A673 (cell line): ENCODE measurements at regions not wholly inside any gene's neighbourhood (a gene's known extent, or its start where the extent isn't known, plus 50 kb on each side); places are given as distances from the start of the nearest gene placed in this dataset.

Source experiments
- CTCF ChIP-seq: fragments of 300-800, 200-600 bp; sonication (generic); conservative IDR thresholded peaks from 2 replicates; pipeline ENCODE4 v1.5.1; 2017; ENCODE audit warnings: low read depth, mild to moderate bottlenecking, antibody characterized with exemption, low read length, moderate library complexity, mixed read lengths
- EZH2 ChIP-seq: fragments of 200-600 bp; sonication (generic); IDR thresholded peaks from 2 replicates; pipeline ENCODE4 v1.6.1; 2017; ENCODE audit warnings: borderline replicate concordance, low read depth, mild to moderate bottlenecking, mixed read lengths, antibody characterized with exemption, low read length; ENCODE audit not compliant: poor library complexity, severe bottlenecking

- TF ChIP-seq CTCF (no peak), EZH2 (no peak)
Measured at GRCh38 chr6:85706272-85706671, 63.6 kb upstream of the SYNCRIP start.
